H9 (cell line): ENCODE measurements at regions not wholly inside any gene's neighbourhood (a gene's known extent, or its start where the extent isn't known, plus 50 kb on each side); places are given as distances from the start of the nearest gene placed in this dataset.

Experiments used
- DNase-seq: peaks from one replicate; pipeline ENCODE4 v3.0.0-alpha.2; 2017
- H2AFZ ChIP-seq: one replicate; pipeline ENCODE4 v1.6.1; 2013; ENCODE audit warnings: mild to moderate bottlenecking, low read length, control low read depth, moderate library complexity
- H2AK5ac ChIP-seq: 2 replicates; pipeline ENCODE4 v1.6.1; 2013; ENCODE audit warnings: low read length, control low read depth, mixed read lengths; ENCODE audit not compliant: insufficient read length
- H2BK120ac ChIP-seq: one replicate; pipeline ENCODE4 v1.6.1; 2013; ENCODE audit warnings: low read depth, mild to moderate bottlenecking, low read length, control low read depth, inconsistent platforms; ENCODE audit not compliant: poor library complexity, severe bottlenecking
- H2BK12ac ChIP-seq: 2 replicates; pipeline ENCODE4 v1.6.1; 2013; ENCODE audit warnings: low read length, control low read depth, mixed read lengths, low read depth; ENCODE audit not compliant: insufficient read length
- H2BK15ac ChIP-seq: 2 replicates; pipeline ENCODE4 v1.6.1; 2013; ENCODE audit warnings: low read depth, low read length, control low read depth
- H2BK20ac ChIP-seq: one replicate; pipeline ENCODE4 v1.6.1; 2013; ENCODE audit warnings: low read depth, mild to moderate bottlenecking, low read length, control low read depth, inconsistent platforms; ENCODE audit not compliant: poor library complexity, severe bottlenecking
- H2BK5ac ChIP-seq: 2 replicates; pipeline ENCODE4 v1.6.1; 2013; ENCODE audit warnings: low read length, control low read depth, mixed read lengths; ENCODE audit not compliant: insufficient read length
- H3K14ac ChIP-seq: 2 replicates; pipeline ENCODE4 v1.6.1; 2013; ENCODE audit warnings: low read length, control low read depth; ENCODE audit not compliant: insufficient read depth
- H3K18ac ChIP-seq: 2 replicates; pipeline ENCODE4 v1.6.1; 2013; ENCODE audit warnings: low read depth, mild to moderate bottlenecking, mixed read lengths, low read length, control low read depth; ENCODE audit not compliant: insufficient read length
- H3K23ac ChIP-seq: 2 replicates; pipeline ENCODE4 v1.6.1; 2013; ENCODE audit warnings: low read length, control low read depth, mixed read lengths, low read depth; ENCODE audit not compliant: insufficient read length
- H3K23me2 ChIP-seq: 2 replicates; pipeline ENCODE4 v1.6.1; 2013; ENCODE audit warnings: low read depth, mild to moderate bottlenecking, mixed read lengths, low read length, control low read depth; ENCODE audit not compliant: insufficient read length, poor library complexity, severe bottlenecking
- H3K27ac ChIP-seq: 2 replicates; pipeline ENCODE4 v1.5.1; 2013; ENCODE audit warnings: low read length, control low read depth, mixed read lengths, low read depth; ENCODE audit not compliant: insufficient read length
- H3K27me3 ChIP-seq: 2 replicates; pipeline ENCODE4 v1.6.1; 2013; ENCODE audit warnings: low read length, control low read depth, inconsistent platforms; ENCODE audit not compliant: insufficient read depth
- H3K4ac ChIP-seq: 2 replicates; pipeline ENCODE4 v1.6.1; 2013; ENCODE audit warnings: low read depth, mild to moderate bottlenecking, control low read depth, inconsistent platforms, low read length, moderate library complexity
- H3K4me1 ChIP-seq: 2 replicates; pipeline ENCODE4 v1.6.1; 2013; ENCODE audit warnings: low read length, control low read depth, inconsistent platforms; ENCODE audit not compliant: insufficient read depth
- H3K4me2 ChIP-seq: 2 replicates; pipeline ENCODE4 v1.6.1; 2013; ENCODE audit warnings: low read length, control low read depth, mixed read lengths; ENCODE audit not compliant: insufficient read length, insufficient read depth
- H3K56ac ChIP-seq: 2 replicates; pipeline ENCODE4 v1.6.1; 2013; ENCODE audit warnings: low read depth, mild to moderate bottlenecking, mixed read lengths, low read length, control low read depth; ENCODE audit not compliant: insufficient read length
- H3K79me1 ChIP-seq: 2 replicates; pipeline ENCODE4 v1.6.1; 2013; ENCODE audit warnings: low read depth, mild to moderate bottlenecking, moderate library complexity, low read length, control low read depth, inconsistent platforms; ENCODE audit not compliant: insufficient read depth, poor library complexity, severe bottlenecking
- H3K79me2 ChIP-seq: 2 replicates; pipeline ENCODE4 v1.6.1; 2013; ENCODE audit warnings: low read length, control low read depth, inconsistent platforms; ENCODE audit not compliant: insufficient read depth
- H3K9ac ChIP-seq: 2 replicates; pipeline ENCODE4 v1.6.1; 2013; ENCODE audit warnings: low read length, control low read depth, mixed read lengths; ENCODE audit not compliant: insufficient read length; ENCODE audit errors: extremely low read depth
- H3K9me3 ChIP-seq: one replicate; pipeline ENCODE4 v1.6.1; 2013; ENCODE audit warnings: low read depth, low read length, inconsistent platforms; ENCODE audit not compliant: control insufficient read depth
- H3T11ph ChIP-seq: one replicate; pipeline ENCODE4 v1.6.1; 2013; ENCODE audit warnings: mild to moderate bottlenecking, low read length, control low read depth, inconsistent platforms
- H4K20me1 ChIP-seq: one replicate; pipeline ENCODE4 v1.6.1; 2013; ENCODE audit not compliant: control insufficient read depth, insufficient read length, insufficient read depth
- H4K5ac ChIP-seq: 2 replicates; pipeline ENCODE4 v1.6.1; 2013; ENCODE audit warnings: low read depth, mild to moderate bottlenecking, mixed read lengths, low read length, control low read depth; ENCODE audit not compliant: insufficient read length
- H4K8ac ChIP-seq: replicated peaks from 2 replicates; pipeline ENCODE4 v1.6.1; 2013; ENCODE audit warnings: low read length, control low read depth, mixed read lengths, low read depth; ENCODE audit not compliant: insufficient read length
- H4K91ac ChIP-seq: 2 replicates; pipeline ENCODE4 v1.6.1; 2013; ENCODE audit warnings: low read depth, mild to moderate bottlenecking, moderate library complexity, mixed read lengths, low read length, control low read depth; ENCODE audit not compliant: insufficient read length
- H3K27ac Mint-ChIP-seq, 3 experiments: 2 replicates in 2 of 3; 3 replicates in 1 of 3; pipeline ENCODE4 v1.8.0; 2020 to 2021; ENCODE audit warnings: mixed read lengths in 3 of 3, mild to moderate bottlenecking in 1 of 3, moderate library complexity in 1 of 3
- H3K27me3 Mint-ChIP-seq: 2 replicates; pipeline ENCODE4 v1.8.0; 2021; ENCODE audit warnings: low read depth, mild to moderate bottlenecking, moderate library complexity, mixed read lengths
- H3K36me3 Mint-ChIP-seq, 3 experiments: 2 replicates in 2 of 3; 3 replicates in 1 of 3; pipeline ENCODE4 v1.8.0; 2020 to 2021; ENCODE audit warnings: low read depth in 3 of 3, mixed read lengths in 3 of 3; ENCODE audit not compliant: insufficient read depth in 1 of 3
- H3K4me1 Mint-ChIP-seq, 2 experiments: 2 replicates each; pipeline ENCODE4 v1.8.0; 2020; ENCODE audit warnings: mixed read lengths in 2 of 2
- H3K4me3 Mint-ChIP-seq, 2 experiments: 2 replicates in 1 of 2; 3 replicates in 1 of 2; pipeline ENCODE4 v1.8.0; 2020 to 2021; ENCODE audit warnings: mild to moderate bottlenecking in 2 of 2, mixed read lengths in 2 of 2, moderate library complexity in 1 of 2
- H3K9me3 Mint-ChIP-seq, 2 experiments: 2 replicates in 1 of 2; 3 replicates in 1 of 2; pipeline ENCODE4 v1.8.0; 2020; ENCODE audit warnings: mild to moderate bottlenecking in 2 of 2, mixed read lengths in 2 of 2, moderate library complexity in 1 of 2
- CTCF ChIP-seq: fragments of 200-600 bp; sonication (generic); conservative IDR thresholded peaks from 3 replicates; pipeline ENCODE4 v1.8.0; 2021; ENCODE audit warnings: antibody characterized with exemption, mild to moderate bottlenecking
- WGBS: extraction: QIAGEN DNeasy Blood & Tissue Kit; methylation state at CpG from one replicate; pipeline ENCODE4 v1.1.7; 2013; ENCODE audit warnings: missing lambda C conversion rate, low lambda C conversion rate, mixed read lengths; ENCODE audit not compliant: insufficient read length; ENCODE audit errors: extremely low coverage; 5-methylcytosine and 5-hydroxymethylcytosine counted together

GRCh38 chr10:5274795-5275194 lies 78.2 kb downstream of the AKR1C4 start:
- Histone ChIP-seq H3K56ac (no peak overlapping the region), H3K79me1 (no peaks in the 10 kb centered on the region), H3K79me2 (no peaks in the 10 kb centered on the region), H3K27ac (no peak overlapping the region), H2AK5ac (no peak overlapping the region), H3K4ac (no peak overlapping the region), H3K4me1 (no peaks in the 10 kb centered on the region), H4K91ac (no peak overlapping the region), H2BK20ac (no peak overlapping the region), H3K27me3 (no peaks in the 10 kb centered on the region), H4K5ac (no peak overlapping the region), H3K4me2 (no peak overlapping the region), H3K9me3 (no peaks in the 10 kb centered on the region), H3T11ph (no peak overlapping the region), H3K14ac (no peak overlapping the region), H2AFZ (no peak overlapping the region), H4K8ac (no peak overlapping the region), H2BK5ac (no peak overlapping the region), H2BK120ac (no peak overlapping the region), H3K23me2 (no peaks in the 10 kb centered on the region), H3K9ac (no peak overlapping the region), H3K23ac (no peak overlapping the region), H4K20me1 (no peaks in the 10 kb centered on the region), H2BK12ac (no peak overlapping the region), H3K18ac (no peak overlapping the region), H2BK15ac (no peak overlapping the region)
- no CpG with 5 or more reads among the region's 5 CpGs for WGBS
- Mint-ChIP-seq H3K27ac (no peak overlapping the region), H3K4me3 (no peak overlapping the region), H3K9me3 (peaks cover 15 to 66% of the 10 kb centered on the region in 2 experiments), H3K4me1 (no peaks in the 10 kb centered on the region), H3K27me3 (peaks cover 2% of the 10 kb centered on the region; the same call in 1 of the 2 replicates), H3K36me3 (peaks cover 0 to 5% (median 0%) of the 10 kb centered on the region in 3 experiments; a peak in 2 of 7 replicates)
- TF ChIP-seq CTCF: no peak
- DNase-seq: no peak
